Motor neuron (in vitro differentiated cells): ENCODE measurements at regions not wholly inside any gene's neighbourhood (a gene's known extent, or its start where the extent isn't known, plus 50 kb on each side); places are given as distances from the start of the nearest gene placed in this dataset.
"Not testable (repeated sequence)": the region's sequence is repeated elsewhere in the genome, so short reads cannot be mapped to it uniquely, and the experiment has no call there.

ENCODE experiments used
- ATAC-seq, 8 experiments: fragments of 200-7000 bp; cut with Tn5 transposase; replicated peaks in 6 of 8; 2 replicates each; pipeline ENCODE4 v1.8.0; 2021; ENCODE audit warnings: mild to moderate bottlenecking in 8 of 8, moderate library complexity in 8 of 8
- H3K27ac ChIP-seq, 2 donors: fragments of 250-450 bp; sonication (Bioruptor Pico); 2 replicates each; pipeline ENCODE4 v1.9.0; 2021; ENCODE audit warnings: antibody characterized with exemption in 2 of 2, mild to moderate bottlenecking in 2 of 2, moderate library complexity in 1 of 2
- H3K4me1 ChIP-seq, 2 donors: fragments of 250-450 bp; sonication (Bioruptor Pico); replicated peaks in 1 of 2; 2 replicates each; pipeline ENCODE4 v1.6.1; 2021; ENCODE audit warnings: antibody characterized with exemption in 2 of 2, mild to moderate bottlenecking in 2 of 2, moderate library complexity in 1 of 2
- H3K4me3 ChIP-seq, 5 donors: fragments of 250-450 bp; sonication (Bioruptor Pico); 2 replicates each; pipeline ENCODE4 v1.9.0; 2021; ENCODE audit warnings: antibody characterized with exemption in 5 of 5, mild to moderate bottlenecking in 5 of 5, moderate library complexity in 4 of 5
- WGBS, 10 experiments: fragments of 450-650 bp; shearing (Covaris generic); methylation state at CpG; one replicate each; pipeline ENCODE4 v1.0.0; 2022; 5-methylcytosine and 5-hydroxymethylcytosine counted together
- in situ Hi-C, 9 experiments: fragments of 400-800 bp; cut with MboI; loops; one replicate each; pipeline ENCODE4 v1.15.0; 2021; ENCODE audit warnings: low sequenced_read_pairs in 9 of 9, low pct_unique_long_range_greater_than_20kb in 2 of 9; ENCODE audit not compliant: unreplicated experiment in 9 of 9

DNA sequence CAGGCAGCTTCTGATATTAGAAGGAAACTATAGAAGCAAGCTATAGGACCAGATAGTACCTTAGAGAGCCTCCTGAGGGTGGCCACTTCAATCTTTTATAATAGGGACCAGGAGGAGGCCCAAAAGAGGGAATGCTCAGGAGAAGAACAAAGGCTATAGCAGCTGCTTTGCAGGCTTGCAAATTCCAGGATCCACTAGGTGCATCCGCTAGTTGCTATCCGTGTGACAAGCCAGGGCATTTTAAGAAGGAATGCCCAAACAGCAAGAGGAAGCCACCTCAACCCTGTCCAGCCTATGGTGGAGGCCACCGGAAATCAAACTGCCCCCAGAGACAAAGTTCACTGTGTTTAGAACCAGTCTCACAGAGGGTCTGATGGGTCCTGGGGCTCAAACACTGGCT lies 192.6 kb upstream of the KIF2B start:
- Histone ChIP-seq H3K4me1 (no peaks in the 10 kb centered on the region), H3K27ac (no peak overlapping the region), H3K4me3 (no peak overlapping the region)
- in situ Hi-C loops: no loop called here
- WGBS, 10 experiments: 47 to 90% (median 65%) methylated on average over 1 to 3 of the region's 3 CpGs; no CpG with 5 or more reads in 3 of the 10 experiments
- ATAC-seq: no peak

DNA sequence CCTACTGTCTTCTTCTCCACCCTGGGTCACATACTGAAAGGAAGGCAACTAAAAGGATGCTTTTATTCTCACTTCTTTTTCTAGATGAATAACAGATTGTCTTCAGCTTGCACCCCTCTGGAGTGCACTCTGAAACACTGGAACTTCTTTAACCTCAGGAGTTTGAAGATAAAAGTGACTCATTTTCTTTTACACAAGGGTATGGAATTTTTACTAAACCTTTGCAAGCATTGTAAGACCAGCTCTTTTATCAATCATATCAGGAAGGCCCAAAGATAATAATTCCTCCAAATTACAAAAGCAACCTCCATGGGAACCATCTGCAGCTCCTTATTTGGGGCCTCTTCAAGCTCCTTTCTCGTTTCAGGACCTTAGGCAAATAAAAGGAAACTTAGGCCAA lies 193.5 kb upstream of the KIF2B start:
- in situ Hi-C loops: no loop called here
- no peak overlapping the region for H3K27ac ChIP-seq
- no peak for ATAC-seq
- 25 to 71% (median 50%) methylated on average over 1 of the region's 1 CpG; no CpG with 5 or more reads in 5 of the 10 experiments for WGBS, 10 experiments
- H3K4me1 ChIP-seq: no peaks in the 10 kb centered on the region
- H3K4me3 ChIP-seq: no peak overlapping the region

DNA sequence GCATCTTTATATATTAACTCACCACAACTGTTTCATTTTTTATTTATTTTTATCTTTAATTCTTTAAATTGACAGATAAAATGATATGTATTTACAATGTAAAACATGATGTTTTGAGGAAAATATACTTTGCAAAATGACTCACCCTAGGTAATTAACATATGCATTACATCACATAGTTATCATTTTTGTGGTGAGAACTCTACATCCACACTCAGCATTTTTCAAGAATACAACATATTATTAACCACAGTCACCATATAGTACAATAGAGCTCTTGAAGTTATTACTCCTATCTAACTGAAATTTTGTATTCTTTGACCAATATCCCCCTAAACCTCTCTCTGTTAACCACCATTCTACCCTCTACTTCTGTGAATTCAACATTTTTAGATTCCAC lies 194.7 kb upstream of the KIF2B start:
- H3K4me3 ChIP-seq: no peak overlapping the region
- H3K4me1 ChIP-seq: no peaks in the 10 kb centered on the region
- in situ Hi-C loops: no loop called here
- H3K27ac ChIP-seq: no peak overlapping the region
- peak in 3 of 8 experiments; percentile 64 to 88 (median 78) for ATAC-seq

DNA sequence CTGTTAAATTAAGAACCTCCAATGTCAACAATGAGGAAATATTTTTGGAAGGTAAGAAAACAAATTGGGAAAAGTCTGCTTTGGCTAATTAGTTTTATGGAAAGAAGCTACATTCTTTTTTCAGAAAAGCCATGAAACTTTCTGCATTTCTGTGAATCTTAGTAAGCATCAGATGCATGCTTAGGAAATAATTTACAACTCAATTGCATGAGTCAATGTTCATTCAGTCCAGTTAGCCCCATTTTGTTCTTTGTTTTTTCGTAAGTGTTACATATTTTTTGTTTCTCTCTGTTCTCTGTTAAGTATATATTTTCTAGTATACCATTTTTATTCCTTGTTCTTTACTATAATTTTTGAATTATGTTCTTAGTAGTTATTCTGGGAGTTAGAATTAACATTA lies 195.2 kb upstream of the KIF2B start:
- peak in 2 of 8 experiments; percentile 48 to 52 for ATAC-seq
- WGBS, 10 experiments: 0 to 100% (median 82%) methylated on average over 1 of the region's 1 CpG
- H3K4me3 ChIP-seq: no peak overlapping the region
- in situ Hi-C loops: no loop called here
- H3K27ac ChIP-seq: no peak overlapping the region
- no peaks in the 10 kb centered on the region for H3K4me1 ChIP-seq

DNA sequence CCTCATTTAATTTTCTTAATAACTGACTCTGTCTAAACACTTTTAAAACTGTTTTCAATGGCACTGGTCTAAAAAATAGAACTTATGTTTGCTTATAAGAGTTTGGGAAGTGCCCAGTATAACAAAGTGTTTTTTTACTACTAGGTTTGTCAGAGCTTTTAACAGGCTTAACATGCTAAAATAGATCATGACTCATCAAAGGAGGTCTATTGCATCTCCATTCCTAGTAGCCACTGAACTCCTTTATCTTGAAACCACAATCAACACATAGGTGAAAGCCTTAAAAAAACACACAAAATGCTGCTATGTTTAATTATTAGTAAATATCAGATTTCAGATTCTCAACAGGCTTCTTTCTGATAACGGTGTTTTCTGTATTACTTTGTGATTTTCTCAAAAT lies 196.4 kb upstream of the KIF2B start:
- in situ Hi-C loops: no loop called here
- H3K27ac ChIP-seq: no peak overlapping the region

DNA sequence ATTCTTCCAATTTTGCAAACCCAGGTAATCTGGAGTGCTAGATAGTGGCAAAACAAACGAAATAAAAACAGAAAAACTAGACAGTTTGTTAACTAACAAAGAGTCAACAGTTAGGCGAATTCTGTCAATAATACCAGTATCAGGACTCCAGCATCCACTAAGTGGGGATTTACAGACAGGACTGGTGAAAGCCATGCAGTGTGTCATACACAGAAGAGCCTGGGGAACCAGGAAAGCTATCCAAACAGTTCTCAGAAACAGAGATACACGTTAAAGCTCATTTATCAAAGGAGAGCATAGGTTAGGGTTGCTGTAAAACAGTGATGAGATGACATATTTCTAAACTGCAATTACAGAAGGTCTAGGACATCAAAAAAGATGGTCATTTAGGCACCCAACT lies 203.7 kb upstream of the KIF2B start:
- in situ Hi-C loops: no loop called here
- 4 to 83% (median 56%) methylated on average over 2 to 3 of the region's 3 CpGs; no CpG with 5 or more reads in 1 of the 10 experiments for WGBS, 10 experiments
- H3K4me3 ChIP-seq: no peak overlapping the region
- ATAC-seq: no peak
- peaks cover 0 to 7% of the 10 kb centered on the region in 2 donors for H3K4me1 ChIP-seq
- no peak overlapping the region for H3K27ac ChIP-seq

More for the DNA sequence above, 196.4 kb upstream of the KIF2B start:
- H3K4me3 ChIP-seq: no peak overlapping the region
- peak in 4 of 8 experiments; percentile 39 to 86 (median 63) for ATAC-seq
- H3K4me1 ChIP-seq: no peaks in the 10 kb centered on the region
- 0 to 100% (median 75%) methylated on average over 1 of the region's 1 CpG; no CpG with 5 or more reads in 1 of the 10 experiments for WGBS, 10 experiments

DNA sequence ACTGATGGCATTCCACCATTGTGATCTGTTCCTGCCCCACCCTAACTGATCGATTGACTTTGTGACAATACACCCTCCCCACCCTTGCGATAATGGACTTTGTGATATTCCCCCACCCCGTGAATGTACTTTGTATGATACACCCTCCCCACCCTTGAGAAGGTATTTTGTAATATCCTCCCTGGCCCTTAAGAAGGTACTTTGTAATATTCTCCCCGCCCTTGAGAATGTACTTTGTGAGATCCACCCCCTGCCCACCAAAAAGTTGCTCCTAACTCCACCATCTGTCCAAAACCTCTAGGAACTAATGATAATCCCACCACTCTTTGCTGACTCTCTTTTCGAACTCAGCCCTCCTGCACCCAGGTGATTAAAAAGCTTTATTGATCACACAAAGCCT lies 214.5 kb upstream of the KIF2B start:
- in situ Hi-C loops, H3K27ac ChIP-seq, ATAC-seq, H3K4me1 ChIP-seq, H3K4me3 ChIP-seq: not testable (repeated sequence)
- WGBS, 10 experiments: 14 to 88% (median 57%) methylated on average over 1 to 2 of the region's 5 CpGs; no CpG with 5 or more reads in 4 of the 10 experiments

DNA sequence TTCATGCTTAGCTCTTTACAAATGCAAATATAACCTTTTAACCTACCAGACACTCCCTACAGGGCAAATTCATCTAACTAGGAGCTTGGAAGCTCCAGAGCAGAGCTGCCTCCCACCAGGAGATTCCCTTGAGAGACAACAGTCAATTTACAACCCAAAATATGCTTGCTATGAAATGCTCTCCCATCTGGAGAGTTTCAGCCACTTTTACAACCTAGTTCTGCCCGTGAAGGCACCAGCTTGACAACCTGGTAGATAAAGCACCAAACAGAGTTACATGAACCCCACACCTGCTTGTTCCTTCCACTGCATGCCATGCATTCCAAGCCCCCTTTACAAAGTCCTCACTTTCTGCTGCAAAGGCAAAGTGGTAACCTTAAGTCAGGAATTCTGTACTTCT lies 215.3 kb upstream of the KIF2B start:
- no peak overlapping the region for H3K4me3 ChIP-seq
- in situ Hi-C loops: no loop called here
- WGBS, 10 experiments: 0 to 14% (median 0%) methylated on average over 1 of the region's 1 CpG; no CpG with 5 or more reads in 5 of the 10 experiments
- peak in 1 of 8 experiments; percentile 74 for ATAC-seq
- H3K4me1 ChIP-seq: no peaks in the 10 kb centered on the region
- H3K27ac ChIP-seq: no peak overlapping the region

DNA sequence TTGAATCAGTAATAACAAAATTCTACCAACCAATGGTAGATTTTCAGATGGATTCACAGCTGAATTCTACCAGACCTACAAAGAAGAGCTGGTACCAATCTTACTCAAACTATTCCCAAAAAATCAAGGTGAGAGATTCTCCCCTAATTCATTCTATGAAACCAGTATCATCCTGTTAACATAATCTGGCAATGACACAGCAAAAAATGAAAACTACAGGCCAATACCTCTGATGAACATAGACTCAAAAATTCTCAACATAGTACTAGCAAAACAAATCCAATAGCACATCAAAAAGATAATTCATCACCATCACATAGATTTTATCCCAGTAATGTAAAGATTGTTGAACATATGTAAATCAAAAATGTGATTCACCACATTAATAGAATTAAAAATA lies 234.4 kb upstream of the KIF2B start:
- no peak for ATAC-seq
- Histone ChIP-seq H3K4me3 (no peak overlapping the region), H3K4me1 (no peaks in the 10 kb centered on the region), H3K27ac (no peak overlapping the region)
- in situ Hi-C loops: no loop called here

DNA sequence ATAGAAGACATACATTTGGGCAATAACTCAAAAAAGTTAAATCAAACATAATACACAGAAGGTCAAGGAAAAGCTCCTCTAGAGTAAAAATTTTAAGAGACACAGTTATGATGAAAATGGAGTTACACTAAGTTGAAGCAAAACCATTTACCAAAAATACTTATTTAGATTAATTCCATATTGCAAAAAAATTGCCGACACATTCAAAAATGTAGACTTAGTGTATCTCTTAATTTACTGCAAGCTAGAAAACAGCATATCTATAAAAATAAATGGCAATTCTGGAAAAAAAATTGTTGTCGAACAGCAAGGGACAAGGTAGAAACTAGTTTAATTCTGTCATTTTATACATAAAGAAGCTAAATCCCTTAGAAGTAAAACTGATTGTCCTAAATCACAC lies 248.7 kb upstream of the KIF2B start:
- no peak for ATAC-seq
- Histone ChIP-seq H3K27ac (no peak overlapping the region), H3K4me1 (no peaks in the 10 kb centered on the region), H3K4me3 (no peak overlapping the region)
- in situ Hi-C loops: no loop called here
- WGBS, 10 experiments: 0 to 100% (median 79%) methylated on average over 1 to 2 of the region's 2 CpGs; no CpG with 5 or more reads in 1 of the 10 experiments

DNA sequence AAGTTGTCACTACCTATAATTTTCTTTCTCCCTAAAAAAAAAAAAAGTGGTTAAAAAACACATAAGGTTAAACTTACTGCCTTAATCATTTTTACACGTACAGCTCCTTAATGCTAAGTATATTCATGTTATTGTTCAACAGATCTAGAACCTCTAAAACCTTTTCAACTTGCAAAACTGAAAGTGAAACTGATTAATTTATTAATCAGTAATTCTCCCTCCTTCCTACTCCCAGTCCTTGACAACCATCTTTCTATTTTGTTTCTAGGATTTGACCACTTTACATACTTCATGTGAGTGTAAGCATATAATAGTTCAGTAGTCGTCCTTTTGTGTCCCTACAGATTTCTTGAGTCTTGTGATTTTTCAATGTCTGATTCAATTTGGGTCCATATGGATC lies 251.4 kb upstream of the KIF2B start:
- in situ Hi-C loops: no loop called here
- 0 to 100% (median 69%) methylated on average over 1 to 2 of the region's 2 CpGs for WGBS, 10 experiments
- Histone ChIP-seq H3K4me3 (no peak overlapping the region), H3K4me1 (no peaks in the 10 kb centered on the region), H3K27ac (no peak overlapping the region)
- ATAC-seq: peak in 2 of 8 experiments; percentile 20 to 30

DNA sequence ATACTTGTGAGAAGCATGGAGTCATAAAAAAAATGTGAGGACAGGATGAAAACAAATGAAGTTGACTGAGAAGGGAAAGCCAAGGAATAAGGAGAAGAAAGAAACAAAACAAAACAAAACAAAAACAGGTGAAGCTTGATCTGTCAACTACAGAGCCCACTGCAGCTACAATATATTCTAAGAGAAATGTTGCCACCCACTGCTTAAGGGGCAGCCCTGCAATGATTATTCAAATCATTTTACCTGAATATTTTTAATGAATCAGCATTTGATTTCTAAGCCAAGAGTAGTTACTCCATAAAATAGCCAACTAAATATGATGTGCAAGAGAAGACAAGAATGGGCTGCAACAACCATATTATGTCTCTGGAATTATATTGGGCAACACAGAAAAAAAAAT lies 252.0 kb upstream of the KIF2B start:
- in situ Hi-C loops: no loop called here
- H3K4me1 ChIP-seq: no peaks in the 10 kb centered on the region
- H3K27ac ChIP-seq: no peak overlapping the region
- no peak for ATAC-seq
- H3K4me3 ChIP-seq: no peak overlapping the region

DNA sequence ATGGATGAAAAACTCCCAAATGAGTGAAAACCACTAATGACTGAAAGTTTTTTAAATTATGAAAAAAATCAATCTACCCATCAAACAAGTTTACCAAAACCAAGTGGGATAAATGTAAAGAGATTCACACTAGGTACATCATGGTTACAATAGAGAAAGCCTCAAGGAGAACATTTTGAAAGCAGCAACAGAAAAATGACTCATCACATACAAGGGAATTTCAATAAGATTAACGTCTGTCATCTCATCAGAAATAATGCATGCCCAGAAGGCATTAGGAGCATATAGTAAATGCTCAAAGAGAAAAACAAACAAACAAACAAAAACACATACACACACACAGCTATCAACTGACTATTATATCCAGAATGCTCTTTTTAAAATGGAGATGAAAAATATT lies 261.8 kb upstream of the KIF2B start:
- WGBS, 10 experiments: 0 to 53% (median 10%) methylated on average over 1 of the region's 1 CpG; no CpG with 5 or more reads in 1 of the 10 experiments
- Histone ChIP-seq H3K4me1 (no peaks in the 10 kb centered on the region), H3K27ac (no peak overlapping the region), H3K4me3 (no peak overlapping the region)
- in situ Hi-C loops: no loop called here
- ATAC-seq: peak in 2 of 8 experiments; percentile 31 to 82

DNA sequence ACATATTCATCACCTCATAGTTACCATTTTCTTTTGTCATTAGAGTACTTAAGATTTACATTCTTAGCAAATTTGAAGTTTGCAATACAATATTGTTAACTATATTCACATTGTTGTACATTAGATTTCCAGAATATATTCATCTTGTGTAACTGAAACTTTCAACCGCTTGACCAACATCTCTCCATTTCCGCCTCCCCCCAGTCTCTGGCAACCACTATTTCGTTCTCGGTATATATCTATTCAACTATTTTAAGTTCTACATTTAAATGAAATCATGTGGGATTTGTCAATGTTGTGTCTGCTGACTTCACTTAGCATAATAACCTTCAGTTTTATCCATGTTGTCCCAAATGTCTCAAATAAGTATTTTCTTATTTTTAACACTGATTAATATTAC lies 274.5 kb upstream of the KIF2B start:
- in situ Hi-C loops: no loop called here
- ATAC-seq: no peak
- H3K27ac ChIP-seq: no peak overlapping the region
- no peak overlapping the region for H3K4me3 ChIP-seq
- no peaks in the 10 kb centered on the region for H3K4me1 ChIP-seq
- 56 to 100% (median 83%) methylated on average over 1 to 4 of the region's 4 CpGs; no CpG with 5 or more reads in 1 of the 10 experiments for WGBS, 10 experiments
